Hippocampal formation (tissue), 2 donors: ENCODE measurements at regions not wholly inside any gene's neighbourhood (a gene's known extent, or its start where the extent isn't known, plus 50 kb on each side); places are given as distances from the start of the nearest gene placed in this dataset.

Experiments
- DNase-seq, 2 donors: peaks; one replicate each; lab custom pipeline; 2025; lab: John Stamatoyannopoulos, UW

DNA sequence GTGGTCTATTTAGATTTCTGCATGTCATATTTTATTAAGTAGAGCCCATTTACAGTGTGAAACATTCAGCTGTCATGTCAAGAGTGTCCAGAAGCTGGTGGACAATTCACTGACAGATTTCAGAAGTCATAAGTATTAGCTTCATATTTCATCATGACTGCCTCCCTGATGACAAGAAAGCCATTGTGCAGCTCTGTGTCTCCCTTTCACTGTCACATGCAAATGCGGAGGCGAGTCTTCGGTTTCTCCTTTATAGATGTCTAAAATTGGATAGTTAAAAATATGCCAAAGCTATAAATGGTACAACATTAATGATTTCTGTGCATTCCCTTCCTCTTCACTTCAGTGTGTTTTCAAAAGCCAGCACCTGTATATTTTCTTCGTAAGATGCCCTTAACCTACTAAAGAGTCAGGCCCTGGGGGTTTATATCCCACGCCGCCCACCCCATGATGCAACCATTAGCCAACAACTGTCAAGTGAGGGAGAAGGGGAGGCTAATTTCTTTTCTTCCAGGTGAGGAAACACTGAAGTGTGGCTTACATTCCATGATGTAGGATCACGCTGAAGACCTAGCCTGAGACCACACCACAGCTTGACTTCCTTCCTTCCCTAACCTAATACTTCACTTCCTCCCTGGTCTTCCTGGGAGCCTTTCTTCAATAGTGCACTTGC is 99.6 kb upstream of the DDX18 start:
- DNase-seq = no peak

- no peak for DNase-seq
These were observed 98.0 kb upstream of the DDX18 start for GRCh38 chr2:117716505-117716904.

GRCh38 chr2:117717072-117717471 is 97.4 kb upstream of the DDX18 start:
- DNase-seq = no peak

GRCh38 chr2:117718048-117718447 is 96.4 kb upstream of the DDX18 start:
- DNase-seq = no peak

DNA sequence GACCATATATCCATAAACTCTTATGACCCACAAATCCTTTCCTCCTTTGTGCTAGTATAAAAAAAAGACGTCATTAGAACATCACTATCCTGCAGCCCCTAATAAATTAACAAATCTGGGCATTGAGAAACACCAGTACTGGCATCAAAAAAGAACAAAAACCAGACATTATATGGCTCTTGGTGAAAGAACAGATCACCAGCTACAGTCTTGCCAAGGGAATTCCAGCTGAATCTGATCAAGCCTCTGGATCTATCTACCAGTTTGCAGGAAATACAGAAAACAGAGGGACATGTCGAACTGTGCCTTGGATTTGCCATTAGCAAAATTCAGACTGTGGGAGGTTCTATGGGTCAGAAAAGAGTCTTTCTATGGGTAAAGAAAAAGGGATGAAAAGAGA is 93.7 kb upstream of the DDX18 start:
- no peak for DNase-seq

DNA sequence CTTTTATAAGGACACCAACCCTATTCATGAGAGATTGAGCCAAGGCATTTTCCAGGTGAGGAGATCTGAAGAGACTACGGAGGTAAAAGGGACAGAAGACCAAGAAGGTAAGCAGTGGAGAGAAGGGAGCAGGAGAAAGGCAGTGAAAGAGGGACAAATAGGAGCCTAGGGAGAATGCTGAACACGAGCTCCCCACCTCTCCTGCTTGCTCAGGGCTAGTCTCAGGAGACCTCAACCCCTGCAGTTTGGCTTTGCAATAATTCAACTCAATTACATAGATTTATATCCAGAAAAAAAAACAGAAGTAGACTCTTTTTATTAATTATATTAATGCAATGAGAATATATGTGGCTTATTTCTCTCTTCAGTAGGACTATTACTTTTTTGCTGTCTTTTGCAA is 91.0 kb upstream of the DDX18 start:
- DNase-seq = no peak

GRCh38 chr2:117723888-117724434 is 90.5 kb upstream of the DDX18 start:
- DNase-seq = no peak

GRCh38 chr2:117726747-117727146 is 87.7 kb upstream of the DDX18 start:
- no peak for DNase-seq

DNA sequence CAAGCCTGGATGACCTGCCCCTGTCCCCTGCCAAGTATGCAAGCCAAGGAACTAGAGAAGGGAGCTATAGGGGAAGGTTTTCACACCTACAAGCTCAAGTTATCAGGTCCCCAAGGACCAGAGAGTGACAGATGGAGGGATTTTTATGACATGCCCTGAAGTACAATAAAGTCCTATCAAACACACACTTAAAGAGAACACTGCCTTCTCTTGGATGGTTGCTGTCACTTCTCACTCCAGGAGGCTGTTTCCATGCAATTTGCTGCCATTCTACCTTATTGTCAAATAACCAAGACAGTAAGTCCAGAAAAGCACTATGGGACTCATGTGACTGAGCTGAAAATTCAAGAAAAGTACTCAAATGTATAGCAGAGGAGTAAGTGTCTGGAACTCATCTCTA is 76.6 kb upstream of the DDX18 start:
- DNase-seq = no peak

GRCh38 chr2:117738991-117739839 is 75.3 kb upstream of the DDX18 start:
- DNase-seq = no peak

- no peak for DNase-seq
These were observed 69.0 kb upstream of the DDX18 start for GRCh38 chr2:117745537-117745936.

GRCh38 chr2:117755768-117756167 is 58.7 kb upstream of the DDX18 start:
- no peak for DNase-seq

- DNase-seq = no peak
These were observed 53.6 kb upstream of the DDX18 start for GRCh38 chr2:117760916-117761315.

GRCh38 chr2:117762454-117762853 is 52.0 kb upstream of the DDX18 start:
- DNase-seq = no peak

DNA sequence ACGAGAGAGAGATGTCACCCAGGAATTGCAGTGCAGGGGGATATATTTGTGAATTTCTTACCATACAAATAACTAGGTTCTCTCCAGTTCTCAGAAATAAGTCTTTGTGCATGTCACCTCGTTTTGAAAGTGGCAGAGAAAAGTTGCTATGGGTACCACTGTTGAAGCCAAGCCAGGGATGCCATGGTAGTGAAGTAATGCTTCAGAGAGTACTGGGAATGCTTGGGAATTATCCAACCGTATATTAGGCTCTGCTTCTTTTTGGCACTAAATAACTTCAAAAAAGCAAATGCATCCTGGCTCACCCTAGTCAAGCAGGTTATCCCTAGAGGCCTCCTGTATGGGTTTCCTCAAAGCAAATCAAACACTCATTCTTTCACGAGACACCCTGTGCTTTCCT is 50.7 kb upstream of the DDX18 start:
- peak; percentile 12 to 32 for DNase-seq
